GM12873 (cell line): ENCODE measurements at regions not wholly inside any gene's neighbourhood (a gene's known extent, or its start where the extent isn't known, plus 50 kb on each side); places are given as distances from the start of the nearest gene placed in this dataset.

Source experiments
- TF ChIP-seq, protein P1 (sequence below): IDR thresholded peaks from 2 replicates; pipeline ENCODE4 v1.5.1; 2012; ENCODE audit warnings: low read depth, mild to moderate bottlenecking, moderate library complexity, low read length, control low read depth; ENCODE audit not compliant: insufficient read depth; ENCODE audit errors: missing control alignments

DNA sequence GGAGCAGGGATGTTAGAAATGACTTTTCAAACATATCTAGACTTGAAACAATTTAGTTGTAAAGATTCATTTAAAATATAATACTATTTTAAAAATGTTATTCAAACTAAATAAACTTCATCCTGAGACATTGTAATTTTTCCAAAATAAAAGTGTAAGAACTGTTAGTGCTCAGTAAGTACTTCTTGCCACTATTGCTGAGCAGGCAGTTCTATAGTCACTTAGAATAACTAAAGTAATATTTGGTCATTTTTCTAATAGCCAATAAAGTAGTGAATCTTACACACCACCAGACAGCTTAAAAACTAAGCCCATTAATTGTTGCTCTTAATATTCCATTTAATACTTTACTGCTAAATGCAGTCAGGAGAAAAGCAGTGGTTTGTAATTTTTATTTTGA, 1120.0 kb upstream of the CDH10 start:
- TF ChIP-seq, protein P1, sequence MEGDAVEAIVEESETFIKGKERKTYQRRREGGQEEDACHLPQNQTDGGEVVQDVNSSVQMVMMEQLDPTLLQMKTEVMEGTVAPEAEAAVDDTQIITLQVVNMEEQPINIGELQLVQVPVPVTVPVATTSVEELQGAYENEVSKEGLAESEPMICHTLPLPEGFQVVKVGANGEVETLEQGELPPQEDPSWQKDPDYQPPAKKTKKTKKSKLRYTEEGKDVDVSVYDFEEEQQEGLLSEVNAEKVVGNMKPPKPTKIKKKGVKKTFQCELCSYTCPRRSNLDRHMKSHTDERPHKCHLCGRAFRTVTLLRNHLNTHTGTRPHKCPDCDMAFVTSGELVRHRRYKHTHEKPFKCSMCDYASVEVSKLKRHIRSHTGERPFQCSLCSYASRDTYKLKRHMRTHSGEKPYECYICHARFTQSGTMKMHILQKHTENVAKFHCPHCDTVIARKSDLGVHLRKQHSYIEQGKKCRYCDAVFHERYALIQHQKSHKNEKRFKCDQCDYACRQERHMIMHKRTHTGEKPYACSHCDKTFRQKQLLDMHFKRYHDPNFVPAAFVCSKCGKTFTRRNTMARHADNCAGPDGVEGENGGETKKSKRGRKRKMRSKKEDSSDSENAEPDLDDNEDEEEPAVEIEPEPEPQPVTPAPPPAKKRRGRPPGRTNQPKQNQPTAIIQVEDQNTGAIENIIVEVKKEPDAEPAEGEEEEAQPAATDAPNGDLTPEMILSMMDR = no peak

DNA sequence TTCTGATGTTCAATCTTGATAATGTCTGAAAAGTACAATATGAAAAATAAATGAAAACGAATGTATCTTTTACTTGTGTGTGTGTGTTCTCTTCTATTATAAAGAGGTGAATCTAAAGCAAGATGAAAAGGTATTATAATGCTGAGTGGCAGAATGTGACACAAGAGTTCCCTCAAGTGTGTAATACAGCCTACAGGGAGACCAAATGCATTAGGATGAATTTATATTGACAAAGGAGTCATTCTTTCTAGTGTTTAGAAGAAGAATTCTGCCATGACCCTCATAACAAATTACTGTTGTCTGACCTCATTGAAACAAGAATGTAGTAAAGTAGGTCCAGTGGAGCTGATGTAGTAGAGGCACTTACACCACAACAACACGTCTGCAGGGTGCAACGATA, 1119.0 kb upstream of the CDH10 start:
- TF ChIP-seq, protein P1 = no peak

DNA sequence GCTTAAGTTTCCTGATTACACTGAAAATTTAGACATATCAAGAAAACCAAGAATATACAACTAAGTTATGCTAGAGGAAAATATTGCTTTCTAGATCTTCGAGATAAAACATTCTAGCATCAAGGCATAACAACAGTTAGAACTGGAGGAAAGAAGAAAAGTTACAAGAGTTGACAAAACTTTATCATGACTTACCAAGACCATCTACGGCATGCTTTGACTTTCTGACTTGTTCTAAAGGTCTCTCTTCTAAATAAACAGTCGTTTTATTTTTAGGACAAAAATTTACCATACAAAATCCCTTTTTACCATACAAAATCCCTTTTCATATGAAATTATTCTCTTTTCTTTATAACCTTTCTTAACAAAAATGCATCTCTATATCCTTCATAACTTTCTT, 1110.1 kb upstream of the CDH10 start:
- TF ChIP-seq, protein P1 = no peak

DNA sequence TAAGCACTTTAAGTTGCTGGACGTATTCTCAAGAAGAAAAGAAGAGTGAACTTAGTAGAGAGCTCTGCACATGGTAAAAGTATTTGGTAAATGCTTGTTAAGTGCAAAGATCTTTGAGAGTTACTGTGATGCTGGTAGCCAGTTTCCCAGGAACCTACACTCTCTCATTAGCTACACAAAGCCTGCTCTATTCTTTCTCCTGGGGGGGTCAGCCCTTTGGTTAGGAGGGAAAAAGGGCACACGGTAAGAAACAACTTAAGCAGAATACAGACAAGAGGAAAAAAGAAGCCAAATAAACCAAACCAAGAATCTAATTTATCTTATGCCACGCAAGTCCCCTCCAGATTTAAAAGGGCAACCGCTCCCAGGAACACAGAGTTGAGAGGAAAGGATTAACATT, 1100.1 kb upstream of the CDH10 start:
- TF ChIP-seq, protein P1 = no peak

DNA sequence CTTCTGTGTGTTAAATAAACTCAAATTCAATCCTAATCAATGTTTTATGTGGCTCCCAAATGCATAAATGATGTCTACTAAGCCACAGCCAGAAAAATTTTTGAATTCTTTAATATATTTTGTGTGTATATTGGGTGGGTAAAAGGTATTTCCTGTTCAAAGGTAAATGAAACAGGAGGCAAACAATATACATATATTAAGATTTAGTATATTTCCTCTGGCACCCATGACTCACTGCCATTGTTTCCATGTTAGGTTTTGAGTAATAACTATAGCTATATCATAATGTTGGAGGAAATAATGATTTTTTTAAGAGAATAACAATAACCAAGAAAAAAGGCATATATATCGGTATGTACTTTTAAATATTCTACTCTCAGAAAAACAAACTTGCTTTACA, 1071.9 kb upstream of the CDH10 start:
- TF ChIP-seq, protein P1 = no peak

DNA sequence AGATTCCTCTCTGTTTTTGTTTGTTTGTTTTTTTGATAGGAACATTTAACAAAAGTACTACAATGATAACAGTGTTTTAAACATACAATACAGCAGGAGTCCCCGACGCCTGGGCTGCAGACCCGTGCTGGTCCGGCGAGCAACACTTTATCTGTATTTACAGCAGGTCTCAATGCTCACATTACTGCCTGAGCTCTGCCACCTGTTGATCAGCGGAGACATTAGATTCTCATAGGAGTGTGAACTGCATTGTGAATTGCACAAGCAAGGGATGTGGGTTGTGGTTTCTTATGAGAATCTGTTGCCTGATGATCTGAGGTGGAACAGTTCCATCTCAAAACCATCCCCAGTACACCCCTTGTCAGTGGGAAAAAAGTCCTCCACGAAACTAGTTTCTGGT, 1068.5 kb upstream of the CDH10 start:
- TF ChIP-seq, protein P1 = no peak

DNA sequence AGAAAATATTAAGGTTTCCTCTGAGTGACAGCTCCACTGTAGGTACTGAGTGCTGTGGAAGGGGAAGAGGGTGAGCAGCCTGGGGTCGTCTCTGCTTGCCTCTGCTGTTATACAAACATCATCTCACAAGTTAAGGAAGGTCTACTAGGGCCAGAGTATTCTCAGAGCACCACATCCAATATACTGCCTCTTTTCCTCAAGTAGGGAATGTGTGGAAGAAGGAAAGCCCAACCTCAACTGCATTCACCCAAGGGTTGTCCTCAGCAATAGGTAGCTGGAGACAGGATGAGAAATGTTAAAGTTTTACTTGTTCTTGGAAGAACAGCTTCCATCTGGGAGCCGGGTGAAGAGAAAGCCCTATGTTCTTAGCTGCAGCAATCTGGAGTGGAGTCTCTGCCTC, 1062.3 kb upstream of the CDH10 start:
- TF ChIP-seq, protein P1 = no peak
